ENCODE measurements at regions not wholly inside any gene's neighbourhood (a gene's known extent, or its start where the extent isn't known, plus 50 kb on each side); places are given as distances from the start of the nearest gene placed in this dataset.
A peak's percentile ranks its signal among the peaks of the same experiment; 100 is the strongest.

GRCh38 chr16:65842067-65842466, 524.4 kb upstream of the CDH5 start:
- H3K4me1 ChIP-seq (ENCODE audit: low read depth, poor library complexity, severe bottlenecking) = peaks cover 15% of the 10 kb centered on the region
- no peak overlapping the region for H3K9ac ChIP-seq
- no peaks in the 10 kb centered on the region for H3K27me3 ChIP-seq (ENCODE audit: insufficient read depth, low read depth)
- H3K4me2 ChIP-seq = no peak overlapping the region
- no peak for TF ChIP-seq CTCF (conservative IDR thresholded peaks at IDR 0.05; ENCODE audit: low read depth, low read length)
- H3K79me2 ChIP-seq (ENCODE audit: insufficient read depth, low read depth) = no peaks in the 10 kb centered on the region
- H2AFZ ChIP-seq (ENCODE audit: low read depth) = no peak overlapping the region
- no peak overlapping the region for H3K27ac ChIP-seq
- no peak overlapping the region for H3K4me3 ChIP-seq (IDR thresholded peaks at IDR 0.05; ENCODE audit: insufficient read depth, low read depth, low read length)
- H4K20me1 ChIP-seq (ENCODE audit: insufficient read depth) = no peaks in the 10 kb centered on the region
- no peaks in the 10 kb centered on the region for H3K36me3 ChIP-seq (ENCODE audit: insufficient read depth)

GRCh38 chr16:65838001-65838400, 528.5 kb upstream of the CDH5 start:
- Histone ChIP-seq H2AFZ (ENCODE audit: low read depth) (peak overlapping the region; percentile 21; the same call in 1 of the 2 replicates), H3K27me3 (ENCODE audit: insufficient read depth, low read depth) (no peaks in the 10 kb centered on the region), H3K9ac (no peak overlapping the region), H3K36me3 (ENCODE audit: insufficient read depth) (no peaks in the 10 kb centered on the region), H3K4me3 (IDR thresholded peaks at IDR 0.05; ENCODE audit: insufficient read depth, low read depth, low read length) (no peak overlapping the region), H3K4me1 (ENCODE audit: low read depth, poor library complexity, severe bottlenecking) (peaks cover 20% of the 10 kb centered on the region), H4K20me1 (ENCODE audit: insufficient read depth) (no peaks in the 10 kb centered on the region), H3K79me2 (ENCODE audit: insufficient read depth, low read depth) (no peaks in the 10 kb centered on the region), H3K4me2 (peak overlapping the region; percentile 21; the same call in 1 of the 2 replicates), H3K27ac (no peak overlapping the region)
- TF ChIP-seq CTCF (conservative IDR thresholded peaks at IDR 0.05; ENCODE audit: low read depth, low read length) = no peak

- H3K36me3 ChIP-seq (ENCODE audit: insufficient read depth) = no peaks in the 10 kb centered on the region
Observed at GRCh38 chr16:65837464-65837863, 529.0 kb upstream of the CDH5 start.

GRCh38 chr16:65834688-65835087, 531.8 kb upstream of the CDH5 start:
- Histone ChIP-seq H3K4me2 (no peak overlapping the region), H3K27ac (no peak overlapping the region), H2AFZ (ENCODE audit: low read depth) (no peak overlapping the region), H3K9ac (no peak overlapping the region), H3K79me2 (ENCODE audit: insufficient read depth, low read depth) (no peaks in the 10 kb centered on the region), H3K27me3 (ENCODE audit: insufficient read depth, low read depth) (no peaks in the 10 kb centered on the region), H3K36me3 (ENCODE audit: insufficient read depth) (no peaks in the 10 kb centered on the region), H3K4me3 (IDR thresholded peaks at IDR 0.05; ENCODE audit: insufficient read depth, low read depth, low read length) (no peak overlapping the region), H4K20me1 (ENCODE audit: insufficient read depth) (no peaks in the 10 kb centered on the region), H3K4me1 (ENCODE audit: low read depth, poor library complexity, severe bottlenecking) (peaks cover 20% of the 10 kb centered on the region)
- TF ChIP-seq CTCF (conservative IDR thresholded peaks at IDR 0.05; ENCODE audit: low read depth, low read length) = no peak

More at GRCh38 chr16:65837464-65837863, 529.0 kb upstream of the CDH5 start:
- Histone ChIP-seq H3K4me2 (peak overlapping the region; percentile 41), H3K4me3 (IDR thresholded peaks at IDR 0.05; ENCODE audit: insufficient read depth, low read depth, low read length) (no peak overlapping the region), H3K27me3 (ENCODE audit: insufficient read depth, low read depth) (no peaks in the 10 kb centered on the region), H3K4me1 (ENCODE audit: low read depth, poor library complexity, severe bottlenecking) (peaks cover 20% of the 10 kb centered on the region), H3K9ac (no peak overlapping the region), H3K79me2 (ENCODE audit: insufficient read depth, low read depth) (no peaks in the 10 kb centered on the region), H3K27ac (no peak overlapping the region), H4K20me1 (ENCODE audit: insufficient read depth) (no peaks in the 10 kb centered on the region), H2AFZ (ENCODE audit: low read depth) (peak overlapping the region; percentile 21; the same call in 1 of the 2 replicates)
- TF ChIP-seq CTCF (conservative IDR thresholded peaks at IDR 0.05; ENCODE audit: low read depth, low read length) = no peak
